GM13977 (cell line): ENCODE measurements at regions not wholly inside any gene's neighbourhood (a gene's known extent, or its start where the extent isn't known, plus 50 kb on each side); places are given as distances from the start of the nearest gene placed in this dataset.

Experiments
- DNase-seq: peaks from one replicate; pipeline ENCODE4 v3.0.0; 2012; ENCODE audit warnings: low spot score
- in situ Hi-C: fragments of 300-500 bp; cut with MboI; formaldehyde crosslinking; loops from one replicate; pipeline ENCODE4 v1.12.0; 2022; ENCODE audit warnings: low sequenced_read_pairs, low pct_unique_long_range_greater_than_20kb, mixed read lengths, inconsistent platforms; ENCODE audit not compliant: unreplicated experiment
- TF ChIP-seq, protein P1 (sequence below): IDR thresholded peaks from 2 replicates; pipeline ENCODE4 v1.5.1; 2012; ENCODE audit warnings: mild to moderate bottlenecking, control low read depth; ENCODE audit not compliant: insufficient read depth; ENCODE audit errors: extremely low read depth, missing control alignments

DNA sequence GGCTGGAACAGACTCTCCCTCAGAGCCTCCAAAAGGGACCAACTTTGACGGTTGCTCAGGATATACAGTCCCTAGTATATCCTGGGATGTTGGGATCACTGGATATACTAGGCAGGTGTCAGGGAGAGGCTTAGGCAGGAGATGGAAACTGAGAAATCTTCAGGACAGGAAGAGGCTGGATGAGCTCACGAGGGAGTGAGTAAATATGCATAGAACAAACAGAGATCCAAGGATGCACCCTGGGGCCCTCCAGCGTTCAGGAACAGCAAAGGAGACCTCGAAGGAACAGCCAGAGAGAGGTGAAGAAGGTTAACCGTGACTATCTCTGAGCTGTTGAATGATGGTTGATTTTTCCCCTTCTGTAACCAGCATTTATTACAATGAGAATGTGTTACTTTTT lies 191.3 kb downstream of the BMP7 start:
- TF ChIP-seq, protein P1, sequence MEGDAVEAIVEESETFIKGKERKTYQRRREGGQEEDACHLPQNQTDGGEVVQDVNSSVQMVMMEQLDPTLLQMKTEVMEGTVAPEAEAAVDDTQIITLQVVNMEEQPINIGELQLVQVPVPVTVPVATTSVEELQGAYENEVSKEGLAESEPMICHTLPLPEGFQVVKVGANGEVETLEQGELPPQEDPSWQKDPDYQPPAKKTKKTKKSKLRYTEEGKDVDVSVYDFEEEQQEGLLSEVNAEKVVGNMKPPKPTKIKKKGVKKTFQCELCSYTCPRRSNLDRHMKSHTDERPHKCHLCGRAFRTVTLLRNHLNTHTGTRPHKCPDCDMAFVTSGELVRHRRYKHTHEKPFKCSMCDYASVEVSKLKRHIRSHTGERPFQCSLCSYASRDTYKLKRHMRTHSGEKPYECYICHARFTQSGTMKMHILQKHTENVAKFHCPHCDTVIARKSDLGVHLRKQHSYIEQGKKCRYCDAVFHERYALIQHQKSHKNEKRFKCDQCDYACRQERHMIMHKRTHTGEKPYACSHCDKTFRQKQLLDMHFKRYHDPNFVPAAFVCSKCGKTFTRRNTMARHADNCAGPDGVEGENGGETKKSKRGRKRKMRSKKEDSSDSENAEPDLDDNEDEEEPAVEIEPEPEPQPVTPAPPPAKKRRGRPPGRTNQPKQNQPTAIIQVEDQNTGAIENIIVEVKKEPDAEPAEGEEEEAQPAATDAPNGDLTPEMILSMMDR = no peak
- in situ Hi-C loops = no loop called here
- no peak for DNase-seq

DNA sequence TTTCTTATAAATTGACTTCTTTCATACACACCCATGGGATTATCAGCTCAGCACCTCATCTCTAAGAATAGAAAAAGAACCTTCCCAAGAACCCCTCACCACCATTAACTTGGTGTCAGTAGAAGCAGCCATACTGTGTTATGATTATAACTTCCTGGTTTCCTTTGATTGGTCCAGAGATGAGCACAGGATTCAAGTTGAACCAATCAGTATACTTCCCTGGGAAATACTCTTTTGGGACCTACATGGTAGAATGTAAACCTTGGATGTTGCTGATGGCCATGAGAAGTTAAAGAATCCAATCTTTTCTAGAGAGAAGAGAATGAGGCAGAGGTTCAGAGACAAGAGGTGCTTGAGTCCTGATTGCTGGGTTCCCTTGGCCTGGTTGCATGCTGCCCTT lies 190.8 kb downstream of the BMP7 start:
- no peak for DNase-seq
- in situ Hi-C loops = no loop called here
- TF ChIP-seq, protein P1 = no peak

DNA sequence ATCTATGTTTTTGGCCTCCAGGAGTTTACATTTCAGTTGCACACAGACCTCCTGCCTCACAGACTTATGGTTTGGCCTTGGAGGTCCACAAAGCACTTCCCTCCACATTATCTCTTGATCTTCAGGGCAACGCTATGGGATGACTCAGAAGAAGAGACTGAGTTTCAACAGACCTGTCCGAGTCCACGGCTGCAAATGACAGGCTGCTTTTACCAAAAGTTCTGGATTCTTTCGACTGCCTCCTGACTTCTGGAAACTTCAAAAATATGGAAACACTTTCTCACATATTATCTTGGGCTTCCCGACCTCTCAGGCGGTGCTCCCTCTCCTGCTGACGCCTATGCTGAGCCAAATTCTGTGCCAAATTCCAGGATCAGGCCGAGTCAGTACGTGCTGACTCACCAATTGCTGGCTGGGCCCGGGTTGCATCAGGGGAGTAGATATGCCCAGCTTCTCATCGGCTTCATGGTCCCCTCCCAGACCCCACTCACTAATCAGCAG lies 190.2 kb downstream of the BMP7 start:
- TF ChIP-seq, protein P1 = no peak
- no peak for DNase-seq
- in situ Hi-C loops = no loop called here

DNA sequence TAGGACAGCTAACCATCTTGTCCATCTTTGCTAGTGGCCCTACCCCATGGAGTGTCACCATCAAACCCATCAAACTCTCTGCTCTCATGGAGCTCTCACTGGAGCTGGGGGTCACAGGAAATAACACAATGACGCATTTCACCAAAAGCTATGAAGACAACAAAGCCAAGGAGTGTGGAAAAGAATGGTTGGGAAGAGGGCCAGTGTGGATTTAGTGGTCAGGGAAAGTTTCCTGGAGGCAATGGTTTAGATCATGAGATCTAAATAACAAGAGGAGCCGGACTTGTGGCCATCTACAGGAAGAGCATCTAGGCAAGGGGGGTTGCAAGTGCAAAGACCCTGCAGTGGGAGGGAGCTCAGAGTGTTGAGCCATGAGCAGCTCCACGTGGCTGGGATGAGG lies 189.5 kb downstream of the BMP7 start:
- no peak for DNase-seq
- in situ Hi-C loops = no loop called here
- TF ChIP-seq, protein P1 = no peak

DNA sequence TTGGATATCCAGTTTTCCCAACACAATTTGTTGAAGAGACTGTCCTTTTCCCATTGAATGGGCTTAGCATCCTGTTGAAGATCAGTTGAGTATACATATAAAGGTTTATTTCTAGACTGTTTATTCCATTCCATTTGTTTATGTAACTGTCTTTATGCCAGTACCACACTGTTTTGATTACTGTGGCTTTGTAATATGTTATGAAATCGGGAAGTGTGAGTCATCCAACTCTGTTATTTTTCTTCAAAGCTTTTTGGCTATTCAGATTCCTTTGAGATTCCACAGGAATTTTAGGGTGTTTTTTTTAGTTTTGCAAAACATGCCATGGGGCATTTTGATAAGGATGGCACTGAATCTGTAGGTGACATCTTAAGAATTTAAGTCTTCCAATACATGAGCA lies 188.3 kb downstream of the BMP7 start:
- DNase-seq = no peak
- TF ChIP-seq, protein P1 = no peak
- in situ Hi-C loops = no loop called here

DNA sequence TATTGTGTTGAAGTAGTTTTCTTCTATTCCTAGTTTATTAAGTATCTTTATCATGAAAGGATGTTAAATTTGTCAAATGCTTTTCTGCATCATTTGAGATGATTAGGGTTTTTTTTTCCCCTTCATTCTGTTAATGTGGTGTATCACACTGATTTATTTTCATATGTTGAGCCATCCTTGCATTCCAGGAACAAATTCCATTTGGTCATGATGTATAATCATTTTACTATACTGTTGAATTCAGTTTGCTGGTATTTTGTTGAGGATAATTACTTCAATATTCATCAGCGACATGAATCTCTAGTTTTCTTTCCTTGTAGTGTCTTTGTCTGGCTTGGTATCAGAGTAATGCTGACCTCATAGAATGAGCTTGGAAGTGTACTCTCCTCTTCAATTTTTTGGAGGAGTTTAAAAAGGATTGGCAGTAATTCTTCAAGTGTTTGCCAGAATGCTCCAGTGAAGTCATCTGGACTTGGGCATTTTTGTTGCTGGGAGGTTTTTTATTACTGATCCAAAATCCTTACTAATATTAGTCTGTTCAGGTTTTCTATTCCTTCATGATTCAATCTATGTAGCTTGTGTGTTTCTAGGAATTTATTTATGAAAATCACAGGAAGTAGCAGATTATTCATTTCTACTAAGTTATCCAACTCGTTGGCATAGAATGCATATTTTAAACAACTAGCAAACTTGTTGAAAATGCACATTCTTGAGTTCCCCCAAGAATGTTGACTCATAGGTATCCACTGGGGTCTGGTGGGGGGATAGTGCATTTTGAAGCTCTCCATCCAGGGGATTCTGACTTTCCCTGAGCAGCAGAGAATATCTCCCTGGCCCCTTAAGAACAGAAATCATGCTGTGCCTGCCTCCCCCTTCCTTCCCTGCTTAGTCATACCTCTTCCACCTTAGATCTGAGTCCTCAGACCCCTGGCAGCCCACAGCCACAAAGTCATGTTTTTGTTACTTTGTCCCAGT lies 187.1 kb downstream of the BMP7 start:
- DNase-seq = no peak
- in situ Hi-C loops = loop anchor here (10.0 kb wide), 1 partner anchor 255 kb away; no protein-coding TSS in a partner anchor
- TF ChIP-seq, protein P1 = no peak
